ENCODE measurements at regions not wholly inside any gene's neighbourhood (a gene's known extent, or its start where the extent isn't known, plus 50 kb on each side); places are given as distances from the start of the nearest gene placed in this dataset.
"Not testable (repeated sequence)": the region's sequence is repeated elsewhere in the genome, so short reads cannot be mapped to it uniquely, and the experiment has no call there.

DNA sequence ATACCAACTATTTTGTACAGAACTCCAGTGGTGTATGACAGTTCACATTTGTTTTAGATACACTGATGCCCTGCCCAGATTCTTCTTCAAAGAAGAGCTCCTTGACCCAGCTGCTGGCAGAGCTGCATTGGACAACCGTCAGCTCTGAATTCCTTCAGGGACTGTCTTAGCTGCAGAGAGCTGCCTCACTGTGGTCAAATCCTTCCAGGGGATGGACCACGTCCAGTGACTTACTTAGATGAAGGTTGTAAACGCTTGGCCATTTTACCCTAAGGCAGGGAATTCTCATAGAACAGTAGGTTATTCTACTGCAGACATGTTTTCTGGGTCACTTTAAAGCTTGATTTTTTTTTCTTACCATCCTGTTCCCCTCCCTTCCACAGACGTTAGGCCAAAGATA is 905.0 kb upstream of the ATXN7L3B start:
- intact Hi-C loops (cut with DNase I; ENCODE audit: low total_unique reads): no loop called here
- TF ChIP-seq POLR2A (IDR thresholded peaks at IDR 0.05): no peak
- TF ChIP-seq, protein P1, sequence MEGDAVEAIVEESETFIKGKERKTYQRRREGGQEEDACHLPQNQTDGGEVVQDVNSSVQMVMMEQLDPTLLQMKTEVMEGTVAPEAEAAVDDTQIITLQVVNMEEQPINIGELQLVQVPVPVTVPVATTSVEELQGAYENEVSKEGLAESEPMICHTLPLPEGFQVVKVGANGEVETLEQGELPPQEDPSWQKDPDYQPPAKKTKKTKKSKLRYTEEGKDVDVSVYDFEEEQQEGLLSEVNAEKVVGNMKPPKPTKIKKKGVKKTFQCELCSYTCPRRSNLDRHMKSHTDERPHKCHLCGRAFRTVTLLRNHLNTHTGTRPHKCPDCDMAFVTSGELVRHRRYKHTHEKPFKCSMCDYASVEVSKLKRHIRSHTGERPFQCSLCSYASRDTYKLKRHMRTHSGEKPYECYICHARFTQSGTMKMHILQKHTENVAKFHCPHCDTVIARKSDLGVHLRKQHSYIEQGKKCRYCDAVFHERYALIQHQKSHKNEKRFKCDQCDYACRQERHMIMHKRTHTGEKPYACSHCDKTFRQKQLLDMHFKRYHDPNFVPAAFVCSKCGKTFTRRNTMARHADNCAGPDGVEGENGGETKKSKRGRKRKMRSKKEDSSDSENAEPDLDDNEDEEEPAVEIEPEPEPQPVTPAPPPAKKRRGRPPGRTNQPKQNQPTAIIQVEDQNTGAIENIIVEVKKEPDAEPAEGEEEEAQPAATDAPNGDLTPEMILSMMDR (IDR thresholded peaks at IDR 0.05): no peak
- no peak overlapping the region for H3K4me3 ChIP-seq (ENCODE audit: low read depth, poor library complexity, severe bottlenecking)
- no peak for DNase-seq (ENCODE audit: low spot score in 2 of 2)
- WGBS, 2 donors: 47 to 53% methylated on average over 4 of the region's 4 CpGs

DNA sequence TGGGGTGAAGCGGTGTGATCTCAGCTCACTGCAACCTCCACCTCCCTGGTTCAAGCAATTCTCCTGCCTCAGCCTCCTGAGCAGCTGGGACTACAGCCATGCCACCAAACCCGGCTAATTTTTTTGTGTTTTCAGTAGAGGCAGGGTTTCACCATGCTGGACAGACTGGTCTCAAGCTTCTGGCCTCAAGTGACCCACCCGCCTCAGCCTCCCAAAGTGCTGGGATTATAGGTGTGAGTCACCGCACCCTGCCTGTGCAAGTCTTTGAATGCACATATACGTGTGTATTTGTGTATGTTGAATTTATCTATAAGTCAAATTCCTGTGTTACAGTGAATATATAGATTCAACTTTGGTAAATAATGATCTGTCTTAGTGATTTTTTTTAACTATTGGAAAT is 898.2 kb upstream of the ATXN7L3B start:
- DNase-seq (ENCODE audit: low spot score in 2 of 2); H3K4me3 ChIP-seq (ENCODE audit: low read depth, poor library complexity, severe bottlenecking); intact Hi-C loops (cut with DNase I; ENCODE audit: low total_unique reads): not testable (repeated sequence)
- WGBS, 2 donors: 85 to 89% methylated on average over 5 of the region's 5 CpGs

GRCh38 chr12:73656375-73656774 is 881.3 kb upstream of the ATXN7L3B start:
- TF ChIP-seq POLR2A (IDR thresholded peaks at IDR 0.05): no peak
- TF ChIP-seq, protein P1 (IDR thresholded peaks at IDR 0.05): no peak

DNA sequence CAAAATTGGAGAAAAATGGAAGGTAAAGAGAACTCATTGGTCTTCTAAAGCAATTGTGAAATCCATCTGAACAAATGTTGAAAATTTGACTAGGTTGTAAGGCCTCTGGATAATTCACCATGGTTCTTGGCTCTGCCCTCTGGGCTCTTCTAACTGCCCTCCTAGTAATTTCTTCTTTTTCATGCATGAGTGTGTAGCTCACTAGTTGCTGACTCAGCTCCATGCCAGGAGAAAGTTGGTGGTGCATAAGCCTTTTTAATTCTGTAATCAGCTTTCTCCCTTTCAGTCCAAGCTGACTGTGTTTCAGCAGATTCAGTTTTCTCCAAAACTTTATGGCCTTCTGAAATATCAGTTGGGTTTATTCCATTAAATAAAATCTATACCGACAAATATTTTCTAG is 877.8 kb upstream of the ATXN7L3B start:
- no peak for DNase-seq (ENCODE audit: low spot score in 2 of 2)
- TF ChIP-seq, protein P1 (IDR thresholded peaks at IDR 0.05): no peak
- no peak for TF ChIP-seq POLR2A (IDR thresholded peaks at IDR 0.05)
- H3K4me3 ChIP-seq (ENCODE audit: low read depth, poor library complexity, severe bottlenecking): no peak overlapping the region
- intact Hi-C loops (cut with DNase I; ENCODE audit: low total_unique reads): no loop called here
- 89 to 97% methylated on average over 1 of the region's 1 CpG for WGBS, 2 donors

More at GRCh38 chr12:73656375-73656774, 881.3 kb upstream of the ATXN7L3B start:
- no peak for DNase-seq (ENCODE audit: low spot score in 2 of 2)
- intact Hi-C loops (cut with DNase I; ENCODE audit: low total_unique reads): no loop called here
- WGBS, 2 donors: 59 to 66% methylated on average over 5 of the region's 5 CpGs
- H3K4me3 ChIP-seq (ENCODE audit: low read depth, poor library complexity, severe bottlenecking): no peak overlapping the region

GRCh38 chr12:73665193-73665592 is 872.4 kb upstream of the ATXN7L3B start:
- DNase-seq (ENCODE audit: low spot score in 2 of 2): no peak
- WGBS, 2 donors: 94 to 96% methylated on average over 16 of the region's 16 CpGs
- intact Hi-C loops (cut with DNase I; ENCODE audit: low total_unique reads): no loop called here
- no peak overlapping the region for H3K4me3 ChIP-seq (ENCODE audit: low read depth, poor library complexity, severe bottlenecking)
- TF ChIP-seq, protein P1 (IDR thresholded peaks at IDR 0.05): no peak
- no peak for TF ChIP-seq POLR2A (IDR thresholded peaks at IDR 0.05)

DNA sequence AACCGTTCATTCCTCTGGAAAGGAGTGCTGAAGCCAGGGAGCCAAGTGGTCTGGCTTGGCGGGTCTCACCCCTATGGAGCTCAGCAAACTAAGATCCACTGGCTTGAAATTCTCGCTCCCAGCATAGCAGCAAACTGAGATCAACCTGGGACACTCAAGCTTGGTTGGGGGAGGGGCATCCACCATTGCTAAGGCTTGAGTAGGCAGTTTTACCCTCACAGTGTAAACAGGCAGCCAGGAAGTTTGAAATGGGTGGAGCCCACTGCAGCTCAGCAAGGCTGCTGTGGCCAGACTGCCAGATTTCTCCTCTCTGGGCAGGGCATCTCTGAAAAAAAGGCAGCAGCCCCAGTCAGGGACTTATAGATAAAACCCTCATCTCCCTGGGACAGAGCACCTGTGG is 866.1 kb upstream of the ATXN7L3B start:
- WGBS, 2 donors: 76 to 90% methylated on average over 3 of the region's 3 CpGs
- H3K4me3 ChIP-seq (ENCODE audit: low read depth, poor library complexity, severe bottlenecking); intact Hi-C loops (cut with DNase I; ENCODE audit: low total_unique reads); DNase-seq (ENCODE audit: low spot score in 2 of 2): not testable (repeated sequence)

DNA sequence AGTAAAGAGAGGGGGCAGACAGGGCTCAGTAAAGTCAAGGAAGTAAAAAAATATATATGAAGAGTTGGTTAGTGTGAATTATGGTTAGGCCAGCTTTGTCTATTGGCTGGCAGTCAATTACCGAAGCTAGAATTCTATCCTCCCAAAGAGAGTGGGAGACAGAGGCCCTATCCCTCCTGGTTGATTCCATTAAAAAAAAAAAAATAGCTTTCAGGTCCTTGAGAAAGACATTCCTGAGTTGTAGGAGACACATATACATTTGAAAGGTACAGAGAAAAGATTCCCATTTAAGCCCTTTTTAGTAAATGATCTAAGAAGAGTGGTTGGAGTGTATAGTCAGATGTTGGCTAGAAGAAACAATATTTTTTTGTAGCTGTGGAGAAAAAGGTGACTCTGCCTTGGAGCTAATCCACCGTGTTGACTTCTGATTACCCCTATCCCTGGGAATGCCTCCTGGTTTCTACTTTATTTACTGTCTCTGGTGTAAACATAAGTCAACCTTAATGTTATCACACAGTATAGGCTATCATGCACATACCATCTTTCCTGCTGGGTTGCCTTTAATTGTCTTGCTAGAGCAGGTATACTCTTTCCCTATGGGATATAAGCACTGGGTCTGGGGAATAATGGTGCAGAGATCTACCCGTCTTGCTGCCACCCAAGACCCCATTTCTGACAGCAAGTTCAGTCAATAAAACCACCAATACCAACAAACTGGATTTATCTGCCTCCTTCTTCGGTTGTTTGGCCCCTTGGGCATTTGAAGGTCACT is 859.9 kb upstream of the ATXN7L3B start:
- intact Hi-C loops (cut with DNase I; ENCODE audit: low total_unique reads): no loop called here
- WGBS, 2 donors: 63 to 64% methylated on average over 4 of the region's 4 CpGs
- TF ChIP-seq, protein P1 (IDR thresholded peaks at IDR 0.05): no peak
- no peak for TF ChIP-seq POLR2A (IDR thresholded peaks at IDR 0.05)
- no peak for DNase-seq (ENCODE audit: low spot score in 2 of 2)
- no peak overlapping the region for H3K4me3 ChIP-seq (ENCODE audit: low read depth, poor library complexity, severe bottlenecking)
